RWPE1 (cell line): ENCODE measurements at regions not wholly inside any gene's neighbourhood (a gene's known extent, or its start where the extent isn't known, plus 50 kb on each side); places are given as distances from the start of the nearest gene placed in this dataset.
A peak's percentile ranks its signal among the peaks of the same experiment; 100 is the strongest.

ENCODE experiments used
- CTCF ChIA-PET: fragments of 350-600 bp; sonication (Branson Sonifier 250); formaldehyde crosslinking; extraction: SDS; loops from one replicate; lab custom pipeline; 2021; lab: Yijun Ruan, JAX
- POLR2A ChIA-PET: fragments of 400-600 bp; formaldehyde crosslinking; extraction: SDS; loops from one replicate; lab custom pipeline; 2020; ENCODE audit warnings: antibody characterized with exemption; ENCODE audit not compliant: low non-redundant PET; lab: Yijun Ruan, JAX
- DNase-seq: peaks from one replicate; pipeline ENCODE4 v3.0.0; 2012; ENCODE audit warnings: low spot score
- H3K27ac ChIP-seq: fragments of 450-650 bp; 2 replicates; pipeline ENCODE4 v1.5.1; 2017
- CTCF ChIP-seq: fragments of 450-650 bp; conservative IDR thresholded peaks from 2 replicates; pipeline ENCODE4 v1.5.1; 2017; ENCODE audit warnings: low read depth, mild to moderate bottlenecking

- TF ChIP-seq CTCF: no peak
- DNase-seq: no peak
- POLR2A ChIA-PET: no interaction called here
- CTCF ChIA-PET: no interaction called here
- no peak overlapping the region for H3K27ac ChIP-seq
These were observed 466.6 kb downstream of the FOXG1 start for GRCh38 chr14:29233188-29233587.

- CTCF ChIA-PET: no interaction called here
- H3K27ac ChIP-seq: no peak overlapping the region
- DNase-seq: no peak
- POLR2A ChIA-PET: no interaction called here
- TF ChIP-seq CTCF: no peak
These were observed 469.4 kb downstream of the FOXG1 start for GRCh38 chr14:29235991-29236390.

- CTCF ChIA-PET: interaction anchor here (0.7 kb wide), 1 partner anchor 1010 kb away, joined by 4 read pairs; no protein-coding TSS in a partner anchor
These were observed 469.8 kb downstream of the FOXG1 start for GRCh38 chr14:29236401-29236800.

GRCh38 chr14:29236848-29237247 is 470.3 kb downstream of the FOXG1 start:
- ChIA-PET CTCF (interaction anchor here (0.7 kb wide), 1 partner anchor 1011 kb away, joined by 4 read pairs; no protein-coding TSS in a partner anchor), POLR2A (no interaction called here)
- H3K27ac ChIP-seq: no peak overlapping the region
- TF ChIP-seq CTCF: no peak
- peak; percentile 27 for DNase-seq

More at GRCh38 chr14:29236401-29236800, 469.8 kb downstream of the FOXG1 start:
- no peak overlapping the region for H3K27ac ChIP-seq
- POLR2A ChIA-PET: no interaction called here
- no peak for TF ChIP-seq CTCF
- DNase-seq: no peak

GRCh38 chr14:29240066-29240465 is 473.5 kb downstream of the FOXG1 start:
- ChIA-PET CTCF (no interaction called here), POLR2A (no interaction called here)
- H3K27ac ChIP-seq: no peak overlapping the region
- no peak for TF ChIP-seq CTCF
- DNase-seq: peak; percentile 27

GRCh38 chr14:29242755-29243754 is 476.5 kb downstream of the FOXG1 start:
- DNase-seq: no peak
- POLR2A ChIA-PET: no interaction called here
- no peak overlapping the region for H3K27ac ChIP-seq
- no peak for TF ChIP-seq CTCF
- CTCF ChIA-PET: no interaction called here
